NCI-H2081 treated with DMSO at 0.1 percent for 48 hours (cell line): ENCODE measurements at regions not wholly inside any gene's neighbourhood (a gene's known extent, or its start where the extent isn't known, plus 50 kb on each side); places are given as distances from the start of the nearest gene placed in this dataset.
"Not testable (repeated sequence)": the region's sequence is repeated elsewhere in the genome, so short reads cannot be mapped to it uniquely, and the experiment has no call there.

Experiments
- DNase-seq: peaks from one replicate; lab custom pipeline; 2025; lab: John Stamatoyannopoulos, UW

DNA sequence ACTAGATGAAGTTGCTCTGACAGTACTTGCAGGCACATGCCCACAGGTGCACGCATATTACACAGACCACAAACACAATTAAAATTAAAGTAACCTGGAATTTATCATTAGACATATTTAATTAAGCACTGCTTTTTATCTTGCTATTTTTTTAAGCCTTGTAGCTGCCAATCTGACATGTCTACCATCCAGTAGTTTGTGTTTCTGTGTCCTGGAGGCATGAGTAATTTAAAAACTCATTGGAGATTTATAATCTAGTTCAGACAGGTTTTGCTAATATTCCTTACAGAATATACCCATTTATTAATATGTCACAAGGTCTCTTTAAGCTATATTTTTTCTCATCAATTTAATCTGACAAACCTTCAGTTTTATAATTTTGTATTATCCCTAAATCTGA lies 445.0 kb upstream of the KLF6 start:
- DNase-seq = no peak

DNA sequence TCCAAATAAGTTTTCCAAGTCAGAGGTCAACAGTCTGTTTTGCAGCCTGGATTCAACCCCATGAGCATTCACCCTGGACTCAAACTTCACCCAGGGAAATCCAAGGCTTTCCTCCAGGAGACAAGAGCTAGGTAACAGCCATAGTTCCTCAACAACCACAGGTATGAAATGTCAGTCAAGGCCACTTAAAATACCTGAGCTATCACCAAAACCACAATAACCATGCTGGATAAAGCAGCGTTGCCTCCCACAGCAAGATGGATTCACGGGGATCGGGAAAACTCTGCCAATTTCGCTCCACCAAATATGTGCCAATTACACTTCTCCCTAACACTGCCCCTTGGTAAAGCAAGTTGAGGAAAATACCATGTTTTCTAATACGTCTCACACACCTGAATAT lies 444.1 kb upstream of the KLF6 start:
- no peak for DNase-seq

DNA sequence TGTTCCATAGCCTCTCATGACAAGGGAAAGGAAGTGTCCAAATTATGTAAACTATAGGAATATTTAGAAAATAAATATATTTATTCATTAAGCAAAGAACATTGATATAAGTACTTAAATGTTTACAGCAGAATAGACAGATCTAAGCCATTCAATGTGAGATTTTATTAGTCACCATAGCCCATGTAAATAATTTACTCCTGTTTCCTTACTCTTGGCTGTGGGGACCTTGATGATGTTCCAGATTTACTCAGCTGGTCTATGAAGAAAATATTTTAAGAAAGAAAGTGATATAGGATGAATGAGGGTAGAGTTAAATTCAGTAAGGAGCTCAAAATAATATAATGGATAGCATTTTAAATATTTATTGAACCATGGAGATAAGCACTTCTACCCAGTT lies 442.6 kb upstream of the KLF6 start:
- no peak for DNase-seq

DNA sequence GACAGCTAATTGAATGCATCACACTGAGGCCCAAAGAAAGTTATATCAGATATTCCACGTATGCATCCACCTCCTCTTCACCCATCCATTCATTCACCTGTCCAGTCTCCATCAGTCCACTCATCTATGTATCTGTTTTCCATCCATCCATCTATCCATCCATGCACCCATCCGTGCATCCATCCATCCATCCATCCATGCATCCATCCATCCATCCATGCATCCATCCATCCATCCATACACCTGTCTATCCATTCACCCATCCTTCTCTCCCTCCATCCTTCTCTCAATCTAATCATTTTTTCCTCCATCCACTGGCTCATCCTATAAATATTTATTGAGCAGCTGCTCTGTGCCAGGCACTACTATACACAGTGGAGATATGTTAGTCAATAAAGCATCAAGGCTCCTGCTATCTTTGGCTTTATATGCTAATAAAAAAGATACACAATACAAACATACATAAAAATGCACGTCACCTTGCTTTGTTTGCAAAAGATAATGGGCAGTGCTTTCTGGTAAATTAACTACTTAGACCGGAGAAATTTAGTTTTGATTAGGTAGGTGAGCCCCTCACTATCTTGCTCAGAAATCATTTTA lies 442.0 kb upstream of the KLF6 start:
- no peak for DNase-seq

DNA sequence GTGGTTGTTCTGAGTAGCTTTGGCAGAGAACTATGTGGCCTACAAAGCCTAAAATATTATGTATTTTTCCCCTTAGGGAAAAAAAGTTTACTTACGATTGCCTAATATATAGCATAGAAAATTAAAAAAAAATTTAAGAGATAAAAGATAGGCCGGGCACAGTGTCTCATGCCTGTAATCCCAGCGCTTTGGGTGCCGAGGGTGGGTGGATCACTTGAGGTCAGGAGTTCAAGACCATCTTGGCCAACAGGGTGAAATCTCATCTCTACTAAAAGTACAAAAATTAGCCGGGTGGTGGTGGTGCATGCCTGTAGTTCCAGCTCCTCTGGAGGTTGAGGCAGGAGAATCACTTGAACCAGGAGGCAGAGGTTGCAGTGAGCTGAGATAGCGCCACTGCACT lies 439.2 kb upstream of the KLF6 start:
- DNase-seq = no peak

DNA sequence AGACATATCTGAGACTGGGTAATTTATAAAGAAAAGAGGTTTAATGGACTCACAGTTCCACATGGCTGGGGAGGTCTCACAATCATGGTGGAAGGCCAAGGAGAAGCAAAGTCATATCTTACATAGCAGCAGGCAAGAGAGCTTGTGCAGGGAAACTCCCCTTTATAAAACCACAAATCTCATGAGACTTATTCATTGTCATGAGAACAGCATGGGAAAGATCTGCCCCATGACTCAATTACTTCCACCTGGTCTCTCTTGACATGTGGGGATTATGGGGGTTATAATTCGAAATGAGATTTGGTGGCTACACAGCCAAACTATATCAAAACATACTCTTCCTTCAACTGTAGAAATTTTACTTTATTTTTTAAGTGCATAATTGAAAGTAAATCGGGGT lies 436.3 kb upstream of the KLF6 start:
- DNase-seq = not testable (repeated sequence)

DNA sequence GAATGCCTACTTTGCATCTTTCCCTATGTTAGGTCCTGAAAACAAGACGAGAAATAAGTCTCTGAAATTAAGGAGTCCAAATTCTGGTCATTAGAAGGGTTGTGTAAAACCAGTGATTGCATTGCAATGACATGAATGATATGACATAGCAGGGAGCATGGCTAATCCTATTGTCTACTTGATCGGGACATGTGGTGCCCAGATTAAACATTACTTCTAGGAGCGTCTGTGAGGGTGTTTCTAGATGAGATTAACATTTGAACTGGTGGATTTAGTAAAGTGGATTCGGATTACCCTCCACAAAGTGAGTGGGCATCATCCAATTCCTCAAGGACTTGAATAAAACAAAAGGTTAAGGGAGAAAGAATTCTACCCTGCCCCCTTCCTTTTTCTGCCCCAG lies 434.9 kb upstream of the KLF6 start:
- no peak for DNase-seq

DNA sequence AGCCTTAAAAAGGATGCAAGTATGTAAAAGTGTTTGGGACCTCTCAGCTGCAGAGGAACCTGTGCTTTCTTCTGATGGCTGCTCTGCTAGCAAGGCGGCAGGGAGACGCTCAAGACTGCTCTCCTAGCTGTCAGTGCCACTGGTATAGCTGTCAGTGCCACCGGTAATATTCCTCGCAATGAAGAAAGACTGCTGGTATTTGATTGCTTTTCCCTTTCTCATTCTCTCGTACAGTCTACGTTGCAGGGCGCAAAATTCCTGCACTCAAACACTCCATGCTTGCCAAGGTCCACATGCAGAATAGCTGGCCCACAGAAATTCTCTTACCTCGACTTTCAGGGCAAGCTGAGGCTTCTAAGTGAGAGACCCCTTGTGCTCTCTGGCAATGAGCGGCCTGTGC lies 432.6 kb upstream of the KLF6 start:
- DNase-seq = no peak

DNA sequence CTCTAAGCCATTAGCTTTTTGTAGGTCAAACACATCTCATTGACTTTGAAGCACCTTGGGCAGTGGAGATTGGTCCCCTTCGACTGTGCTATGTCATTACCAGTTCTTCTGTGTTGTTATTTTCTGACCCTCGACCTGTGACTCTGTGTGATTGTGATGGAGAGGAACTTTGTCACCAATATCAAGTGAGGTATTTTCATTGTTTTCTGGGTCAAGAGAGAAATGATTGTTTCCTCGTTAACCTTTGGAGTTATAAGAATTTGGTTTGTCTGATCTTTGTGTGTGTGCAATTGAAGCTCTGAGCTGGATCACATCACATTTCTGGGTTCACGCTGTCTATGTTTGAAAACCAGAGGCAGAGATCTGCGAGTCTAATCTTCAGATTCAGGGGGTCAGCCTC lies 432.2 kb upstream of the KLF6 start:
- DNase-seq = no peak

DNA sequence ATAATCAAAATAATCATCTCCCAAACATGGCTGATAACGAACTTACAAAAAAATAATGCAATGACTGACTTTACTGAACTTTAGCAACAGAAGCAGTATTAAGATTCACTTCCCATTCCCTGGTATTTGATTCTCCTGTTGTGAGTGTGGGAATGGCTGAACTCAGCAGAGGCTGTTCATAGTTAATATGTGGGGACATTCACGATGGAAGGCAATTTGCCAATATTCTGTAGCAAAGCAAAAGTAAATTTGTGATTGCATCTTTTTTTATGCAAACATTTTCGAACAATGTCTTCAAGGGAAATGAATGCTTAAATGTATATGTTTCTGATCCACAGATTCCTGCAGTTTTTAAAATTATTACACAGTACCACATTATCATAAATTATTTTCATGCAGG lies 431.7 kb upstream of the KLF6 start:
- DNase-seq = no peak

DNA sequence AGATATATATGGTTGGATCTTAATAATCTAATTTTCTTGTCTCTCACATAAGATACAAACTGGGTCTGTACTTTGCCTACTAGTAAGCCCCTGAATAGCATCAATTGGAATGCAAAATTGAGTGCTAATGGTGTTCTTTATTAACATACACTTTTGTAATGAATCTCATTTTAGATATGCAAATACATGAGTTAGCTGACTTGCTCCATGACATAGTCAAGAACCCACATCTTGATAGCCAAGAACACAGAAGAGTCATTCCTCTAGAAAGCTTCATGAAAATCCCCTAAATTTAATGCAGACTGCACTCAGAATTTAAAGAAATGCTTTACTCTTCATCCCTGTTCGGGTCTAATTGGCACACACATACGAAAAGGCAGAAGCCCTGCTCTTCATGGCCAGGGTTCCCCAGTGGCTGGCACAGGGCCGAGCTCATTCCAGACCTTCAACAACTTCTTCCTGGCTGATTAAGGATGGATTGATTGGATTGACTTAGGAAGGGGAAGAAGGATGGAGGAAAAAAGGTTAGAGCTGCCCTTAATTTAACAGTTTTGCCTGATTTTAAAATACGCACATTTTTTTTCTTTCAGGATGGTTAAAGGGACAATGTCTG lies 431.1 kb upstream of the KLF6 start:
- no peak for DNase-seq

DNA sequence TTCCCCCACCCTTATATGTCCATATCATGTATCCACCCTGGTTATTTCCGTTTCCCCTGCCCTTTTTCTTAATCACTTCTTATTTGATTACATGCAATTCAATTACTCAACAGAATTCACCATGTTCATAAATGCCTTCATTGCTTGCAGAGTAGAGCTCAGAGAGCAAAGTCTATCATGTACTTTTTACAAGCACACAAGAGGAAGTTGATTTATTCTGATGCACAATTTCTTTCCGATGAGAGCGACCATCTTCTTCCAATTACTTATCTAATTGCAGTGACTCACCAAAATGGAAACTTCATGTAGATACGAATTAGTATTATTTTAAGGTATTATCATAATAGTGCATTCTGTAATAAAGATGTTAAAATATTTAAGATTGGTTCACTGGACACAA lies 430.5 kb upstream of the KLF6 start:
- DNase-seq = no peak

DNA sequence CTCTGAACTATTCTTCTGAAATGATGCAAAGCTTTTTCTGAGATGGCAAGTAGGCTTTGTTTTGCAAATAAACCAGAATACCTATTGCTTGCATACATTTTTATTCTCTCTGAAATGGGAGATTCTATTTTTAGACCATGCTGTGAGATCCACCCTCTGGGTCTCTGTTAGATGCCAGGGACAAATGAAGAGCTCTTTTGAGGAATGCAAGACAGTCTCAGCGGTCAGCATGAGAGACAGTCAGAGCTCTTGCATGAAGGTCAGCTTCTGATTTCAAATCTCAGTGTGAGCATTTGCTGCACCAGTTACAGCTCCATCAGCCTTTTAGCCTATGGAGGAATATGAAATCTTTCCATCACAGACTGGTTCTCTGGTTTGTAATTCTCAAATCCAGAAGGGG lies 429.9 kb upstream of the KLF6 start:
- DNase-seq = no peak

DNA sequence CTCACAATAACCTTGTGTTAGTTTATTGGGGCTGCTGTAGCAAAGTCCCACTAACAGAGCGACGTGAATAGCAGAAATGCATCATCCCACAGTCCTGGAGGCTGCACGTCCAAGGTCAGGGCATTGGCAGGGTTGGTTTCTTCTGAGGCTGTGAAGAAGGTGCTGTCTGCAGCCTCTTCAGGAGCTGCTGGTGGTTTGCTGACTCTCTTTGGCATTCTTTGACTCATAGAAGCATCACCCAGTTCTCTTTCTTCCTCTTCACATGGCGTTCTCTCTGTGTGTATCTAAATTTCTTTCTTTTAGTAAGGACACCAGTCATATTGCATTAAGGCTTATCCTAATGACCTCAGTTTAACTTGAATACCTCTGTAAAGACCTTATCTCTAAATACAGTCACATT lies 428.4 kb upstream of the KLF6 start:
- no peak for DNase-seq

DNA sequence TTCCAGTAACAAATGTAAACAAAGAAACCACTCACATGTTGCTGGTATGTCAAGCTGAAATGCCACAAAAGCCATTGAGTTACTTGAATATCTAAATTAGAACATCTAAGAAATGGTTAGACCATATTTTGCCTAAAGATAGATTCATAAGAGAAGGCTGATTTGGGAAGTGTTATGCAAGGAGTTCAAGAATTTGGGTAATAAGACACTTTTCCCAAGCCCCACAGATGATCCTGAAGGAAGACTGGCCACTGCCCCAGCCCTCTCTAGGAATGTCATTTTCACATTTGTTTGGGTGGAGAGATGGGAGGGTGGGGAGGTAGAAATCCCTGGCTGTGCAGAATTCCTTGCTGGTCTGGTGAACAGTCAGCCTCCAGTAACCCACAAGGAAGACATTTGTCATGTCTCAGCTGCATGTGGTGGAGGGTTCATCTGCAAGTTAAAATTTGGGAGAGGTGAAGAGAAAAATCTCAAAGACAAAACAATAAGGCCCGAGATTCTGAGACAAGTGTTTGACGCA lies 427.2 kb upstream of the KLF6 start:
- no peak for DNase-seq

DNA sequence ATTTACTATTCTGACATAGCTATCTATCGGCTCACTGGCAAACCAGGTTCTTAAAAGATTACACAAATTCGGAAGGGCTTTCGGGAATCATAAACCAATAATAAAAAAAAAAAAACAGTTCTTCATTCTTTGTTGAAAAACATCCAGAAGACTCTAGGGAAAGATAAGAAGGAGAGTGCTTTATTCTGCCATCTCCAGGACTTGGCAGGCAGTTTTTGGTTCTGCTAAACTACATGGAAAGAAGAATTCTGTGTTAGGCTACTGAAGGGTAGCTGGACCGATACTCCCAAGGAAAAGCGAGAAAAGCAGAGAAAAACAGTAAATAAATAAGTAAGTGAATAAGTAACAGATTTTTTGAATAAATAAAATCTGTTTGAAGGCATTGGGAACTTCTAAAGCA lies 423.5 kb upstream of the KLF6 start:
- DNase-seq = no peak

DNA sequence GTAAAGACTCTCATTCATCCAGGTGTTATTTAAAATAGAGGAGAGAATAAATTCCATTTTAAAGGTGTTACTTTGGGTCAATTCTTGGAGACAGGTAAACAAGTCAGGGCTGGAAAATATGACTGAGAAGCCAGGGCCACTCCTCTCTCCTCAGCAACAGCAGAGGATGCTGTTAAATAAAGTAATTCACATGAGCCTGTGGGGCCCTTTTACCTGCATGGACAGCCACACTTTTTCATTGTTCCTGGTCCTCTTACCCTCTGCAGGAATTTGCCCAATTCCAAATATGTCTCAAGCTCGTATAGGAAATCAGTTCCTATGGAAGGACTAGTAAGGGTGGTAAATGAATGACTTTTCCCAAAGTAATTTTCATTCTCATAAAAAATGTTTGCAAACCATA lies 420.1 kb upstream of the KLF6 start:
- DNase-seq = no peak

DNA sequence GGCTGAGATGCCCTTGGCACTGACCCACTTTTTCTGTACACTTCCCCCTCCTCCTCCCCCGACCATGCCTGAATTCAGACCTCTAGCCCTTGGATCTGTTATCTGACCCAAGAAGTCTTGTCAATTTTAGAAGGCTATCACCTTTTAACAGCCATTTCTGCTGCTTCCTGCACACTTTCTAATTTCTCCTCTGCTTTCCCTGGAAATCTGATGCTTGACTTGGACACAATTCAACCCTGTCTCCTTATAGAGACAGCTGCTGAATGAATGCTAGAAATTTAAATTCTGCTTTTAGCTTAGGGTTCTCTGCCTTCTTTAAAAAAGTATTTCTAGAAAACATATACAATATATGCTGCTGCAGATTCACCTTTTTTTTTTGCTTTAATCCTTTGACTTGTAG lies 417.9 kb upstream of the KLF6 start:
- no peak for DNase-seq

DNA sequence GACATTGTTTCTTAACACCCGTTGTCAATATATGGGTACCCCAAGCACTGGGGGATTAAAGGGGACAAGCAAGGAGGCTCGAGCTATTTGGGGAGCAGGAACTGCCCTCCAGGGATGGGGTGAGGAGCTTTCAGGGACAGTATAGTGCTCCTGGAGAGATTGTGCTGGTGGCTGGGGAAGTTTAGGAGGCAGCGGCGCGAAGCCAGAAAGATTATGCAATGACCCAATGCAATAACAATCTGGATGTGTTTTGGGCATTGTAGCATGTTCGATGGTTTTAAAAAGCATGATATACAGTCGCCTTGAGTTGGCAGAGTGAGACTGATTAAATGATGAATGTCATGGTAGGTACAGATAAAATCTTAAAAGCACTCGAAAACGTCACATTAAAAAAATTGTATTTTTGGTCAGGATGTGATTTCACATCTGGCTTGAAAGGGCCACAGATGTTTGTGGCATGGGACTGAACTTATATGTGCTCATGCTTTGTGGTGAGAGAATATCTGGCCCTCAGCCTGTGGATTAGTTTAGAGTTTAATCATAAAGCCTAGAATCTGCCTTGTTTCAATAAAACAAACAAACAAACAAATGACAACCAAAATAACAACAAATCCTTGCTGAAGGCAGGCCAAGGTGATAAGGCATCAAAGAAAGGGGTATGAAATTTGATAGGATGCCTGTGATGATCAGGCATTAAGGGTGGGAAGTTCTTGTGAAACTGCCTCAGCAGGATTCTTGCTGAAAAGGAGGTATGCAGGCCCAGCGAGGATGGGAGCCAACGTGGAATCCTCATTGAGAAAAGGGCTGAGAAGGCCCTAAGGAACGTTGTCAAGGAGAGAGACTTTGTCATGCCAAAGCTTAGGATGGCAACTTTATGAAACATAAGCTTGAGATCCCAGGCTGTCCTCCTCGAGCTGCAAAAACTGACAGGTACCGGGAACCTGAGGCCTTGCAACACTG lies 417.1 kb upstream of the KLF6 start:
- DNase-seq = no peak

DNA sequence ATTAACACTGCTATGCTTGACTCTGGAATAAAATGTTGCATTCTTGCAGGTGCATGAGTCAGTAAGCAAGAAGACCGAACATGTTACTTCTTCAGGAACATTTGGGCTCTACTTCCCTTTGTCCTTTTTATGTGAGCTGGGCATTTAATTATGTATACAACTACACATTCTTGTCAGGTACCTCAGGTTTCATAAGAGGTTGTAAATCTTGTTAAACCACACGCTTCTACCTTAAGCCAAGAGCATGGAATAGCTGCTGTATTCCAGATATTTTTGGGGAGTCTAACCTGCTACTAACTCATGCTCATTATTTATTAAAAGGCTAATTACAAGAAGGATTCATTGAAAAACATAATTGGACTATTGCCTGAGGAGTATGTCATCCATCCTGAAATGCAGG lies 414.2 kb upstream of the KLF6 start:
- no peak for DNase-seq

DNA sequence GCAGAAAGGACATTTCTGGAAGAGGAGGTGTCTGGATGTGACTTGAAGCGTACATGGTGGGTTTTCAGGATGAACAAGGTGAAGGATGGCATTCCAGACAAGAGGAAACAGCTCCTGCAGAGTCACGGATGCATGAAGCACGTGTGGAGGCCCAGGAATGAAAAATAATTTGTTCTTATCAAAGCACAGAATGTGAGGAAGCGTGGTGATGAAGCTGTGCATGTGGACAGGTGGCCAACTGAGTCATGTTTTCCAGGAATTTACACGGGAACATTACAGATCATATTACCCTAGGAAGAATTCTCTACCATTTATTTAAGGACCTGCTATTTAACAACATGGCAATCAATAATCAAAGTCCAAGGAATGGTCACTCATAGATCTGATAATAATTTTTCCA lies 413.2 kb upstream of the KLF6 start:
- no peak for DNase-seq

DNA sequence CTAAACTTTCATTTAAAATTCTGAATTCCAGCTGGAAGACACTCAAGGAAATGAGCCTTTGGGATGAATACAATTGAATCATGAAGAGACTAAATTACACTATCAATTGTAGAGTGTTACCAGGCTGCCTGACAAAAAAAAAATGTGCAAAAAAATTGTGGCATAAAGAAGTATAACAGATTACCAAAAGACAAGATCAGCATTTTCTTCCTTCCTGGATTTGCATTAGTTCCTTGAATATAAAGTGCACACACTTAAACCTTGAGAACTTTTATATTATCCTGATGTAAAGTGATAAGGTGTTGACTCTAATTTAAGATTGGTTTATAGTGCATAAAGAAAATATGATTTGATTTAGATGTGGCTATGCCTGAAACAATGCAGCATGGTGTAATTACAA lies 412.7 kb upstream of the KLF6 start:
- no peak for DNase-seq

DNA sequence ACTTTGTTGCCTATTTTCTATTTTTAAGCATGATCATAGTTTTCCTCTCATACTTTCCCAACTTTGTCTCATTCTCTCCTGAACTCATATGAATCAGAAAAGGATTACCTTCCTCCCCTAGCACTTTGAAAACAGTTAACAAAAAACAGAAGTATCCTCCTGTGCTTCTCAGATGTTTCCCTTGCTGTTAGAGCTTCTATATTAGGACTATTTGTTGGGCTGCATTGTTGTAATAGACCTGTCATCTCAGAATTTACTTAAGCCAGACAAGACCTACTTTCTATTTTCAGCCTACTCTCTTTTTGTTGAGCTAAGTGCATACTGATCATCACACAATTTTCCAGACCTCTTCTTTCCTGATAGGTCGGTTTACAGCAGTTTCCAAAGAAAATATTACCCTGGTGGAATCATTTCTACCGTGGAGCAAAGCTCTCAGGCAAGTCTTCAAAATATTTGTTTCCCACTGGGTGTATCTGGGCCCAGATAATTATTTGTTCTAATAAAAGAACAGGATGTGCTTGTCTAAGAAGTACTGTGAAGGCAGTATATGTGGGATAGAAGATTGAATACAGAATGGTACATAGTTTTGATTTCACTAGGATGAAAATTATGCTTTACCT lies 411.9 kb upstream of the KLF6 start:
- no peak for DNase-seq
